HG03521 (cell line): ENCODE measurements at regions not wholly inside any gene's neighbourhood (a gene's known extent, or its start where the extent isn't known, plus 50 kb on each side); places are given as distances from the start of the nearest gene placed in this dataset.

Source experiments
- ATAC-seq: cut with Tn5 transposase; IDR thresholded peaks from one replicate; pipeline ENCODE4 v1.9.1; 2021; ENCODE audit warnings: mild to moderate bottlenecking, moderate library complexity; ENCODE audit not compliant: unreplicated experiment

DNA sequence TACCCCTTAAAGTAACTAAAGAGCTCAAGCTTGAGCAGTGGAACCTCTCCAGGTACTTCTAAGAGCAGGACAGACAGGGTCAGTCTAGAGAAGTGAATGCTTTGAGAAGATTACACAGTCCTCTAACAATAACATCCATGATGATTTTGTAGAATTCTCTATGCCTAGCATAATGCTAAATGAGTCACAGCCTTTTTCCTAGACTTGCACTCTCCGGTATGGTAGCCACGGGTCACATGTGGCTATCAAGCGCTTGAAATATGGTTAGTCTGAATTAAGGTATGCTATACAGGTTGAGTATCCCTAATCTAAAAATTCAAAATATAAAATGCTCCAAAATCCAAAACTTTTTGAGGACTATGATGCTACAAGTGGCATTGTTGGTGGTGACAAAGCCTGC is 166.6 kb upstream of the MKLN1 start:
- no peak for ATAC-seq

DNA sequence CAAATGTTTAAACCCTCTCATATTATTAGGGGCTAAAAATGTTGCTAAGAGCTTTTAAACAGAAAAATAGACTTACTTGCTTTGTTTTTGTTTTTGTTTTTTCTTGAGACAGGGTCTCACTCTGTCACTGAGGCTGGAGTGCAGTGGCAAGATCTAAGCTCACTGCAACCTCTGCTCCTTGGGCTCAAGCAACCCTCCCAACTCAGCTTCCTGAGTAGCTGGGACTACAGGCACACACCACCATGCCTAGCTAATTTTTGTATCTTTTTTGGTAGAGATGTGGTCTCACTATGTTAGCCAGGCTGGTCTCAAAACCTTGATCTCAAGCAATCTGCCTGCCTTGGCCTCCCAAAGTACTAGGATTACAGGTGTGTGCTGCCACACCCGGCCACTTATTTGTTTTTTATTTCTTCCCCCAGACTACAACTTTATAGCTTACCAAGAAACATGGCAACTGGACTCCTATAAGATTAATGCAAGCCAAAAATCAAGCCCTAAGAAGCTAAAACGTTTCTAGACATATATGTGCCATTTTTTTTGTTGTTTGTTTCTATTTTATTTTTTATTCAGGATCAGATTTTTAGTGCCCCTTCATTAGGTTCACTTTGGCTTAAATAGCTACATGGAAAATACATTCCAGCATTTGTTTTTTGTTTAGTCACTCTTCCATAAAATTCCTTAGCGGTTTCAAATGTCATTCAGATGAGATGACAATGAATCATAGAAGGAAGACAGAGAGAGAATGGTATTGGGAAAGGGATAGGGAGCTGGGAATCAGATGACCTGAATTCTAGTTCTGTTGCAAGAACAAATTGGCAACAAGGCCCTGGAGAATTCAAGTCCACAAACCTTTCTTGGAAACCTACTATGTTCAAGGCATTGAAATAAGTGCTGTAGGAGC is 163.4 kb upstream of the MKLN1 start:
- ATAC-seq: no peak

DNA sequence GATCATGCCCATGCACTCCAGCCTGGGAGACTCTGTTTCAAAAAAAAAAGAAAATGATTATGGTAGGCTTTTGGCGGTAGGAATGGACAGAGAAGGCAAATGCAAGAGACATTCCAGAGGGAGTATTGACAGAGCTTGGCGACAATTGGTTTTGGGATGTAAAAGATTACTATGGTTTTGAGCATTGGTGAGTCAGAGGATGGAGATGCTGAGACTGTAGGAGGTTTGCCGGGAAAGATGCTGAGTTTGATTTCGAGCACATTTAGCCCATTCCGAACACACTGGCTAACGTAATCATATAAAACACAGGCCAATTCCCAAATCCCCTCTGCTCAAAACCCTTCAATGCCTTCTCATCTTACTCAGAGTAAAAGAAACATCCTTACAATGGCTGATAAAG is 161.6 kb upstream of the MKLN1 start:
- no peak for ATAC-seq

DNA sequence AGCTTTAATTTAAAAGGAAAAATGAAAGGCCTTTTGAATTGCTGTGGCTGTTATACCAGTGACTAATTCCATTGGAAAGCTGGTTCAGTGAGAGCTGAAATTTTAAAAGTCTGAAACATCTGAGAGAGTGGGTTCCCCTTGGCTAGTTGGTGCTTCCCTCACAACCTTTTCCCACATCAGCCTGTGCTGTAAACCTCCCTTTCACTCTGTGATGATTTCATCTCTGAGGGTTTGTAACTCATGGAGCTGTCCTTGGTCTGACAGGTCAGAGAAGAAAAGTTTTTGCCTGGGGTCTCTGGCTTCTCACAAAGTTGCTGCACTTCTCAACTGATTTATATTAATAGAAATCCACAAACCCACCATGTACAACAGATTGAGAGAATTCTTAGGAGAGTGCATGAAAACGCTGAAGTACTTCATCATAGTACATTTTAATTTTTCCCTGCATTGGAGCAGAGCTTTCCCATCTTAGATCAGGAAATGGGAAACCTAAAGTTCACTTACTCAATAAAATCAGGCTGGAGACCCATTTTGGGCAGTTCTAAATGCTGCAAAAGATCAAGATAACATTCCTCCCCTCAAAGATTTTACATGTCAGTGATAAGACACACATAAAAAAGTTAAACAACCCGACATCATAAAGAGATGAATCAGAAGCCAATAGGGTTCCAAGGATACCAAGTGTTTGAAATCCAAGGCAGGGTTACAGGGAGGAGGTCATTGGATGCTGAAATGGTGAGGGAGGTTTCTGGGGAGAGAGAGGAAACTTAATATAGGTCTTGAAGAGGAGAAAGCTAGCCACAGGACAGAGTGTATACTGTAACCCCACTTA is 157.0 kb upstream of the MKLN1 start:
- ATAC-seq: no peak

DNA sequence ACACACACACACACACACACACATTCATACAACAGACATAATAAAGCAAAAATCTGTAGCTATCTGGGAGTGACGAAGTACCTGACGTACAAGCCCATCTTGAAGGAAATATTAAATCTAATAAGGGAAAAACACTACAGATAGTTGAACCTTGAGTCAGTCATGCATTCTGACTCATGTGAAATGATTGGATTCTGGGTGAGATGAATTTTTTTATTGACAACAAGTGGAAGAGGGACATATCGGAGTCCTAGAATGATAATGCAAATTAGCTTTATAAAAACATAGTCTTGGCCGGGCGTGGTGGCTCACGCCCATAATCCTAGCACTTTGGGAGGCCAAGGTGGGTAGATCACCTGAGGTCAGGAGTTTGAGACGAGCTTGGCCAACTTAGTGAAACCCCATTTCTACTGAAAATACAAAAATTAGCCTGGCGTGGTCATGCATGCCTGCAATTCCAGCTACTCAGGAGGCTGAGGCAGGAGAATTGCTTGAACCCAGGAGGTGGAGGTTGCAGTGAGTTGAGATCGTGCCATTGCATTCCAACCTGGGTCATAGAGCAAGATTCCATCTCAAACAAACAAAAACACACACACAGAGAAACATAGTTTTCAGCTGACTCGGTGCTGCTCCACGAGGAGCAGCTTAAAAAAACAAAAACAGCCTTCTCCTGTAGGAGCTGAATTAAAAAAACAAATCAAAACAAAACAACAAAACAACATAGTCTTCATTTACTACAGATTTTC is 154.4 kb upstream of the MKLN1 start:
- no peak for ATAC-seq

DNA sequence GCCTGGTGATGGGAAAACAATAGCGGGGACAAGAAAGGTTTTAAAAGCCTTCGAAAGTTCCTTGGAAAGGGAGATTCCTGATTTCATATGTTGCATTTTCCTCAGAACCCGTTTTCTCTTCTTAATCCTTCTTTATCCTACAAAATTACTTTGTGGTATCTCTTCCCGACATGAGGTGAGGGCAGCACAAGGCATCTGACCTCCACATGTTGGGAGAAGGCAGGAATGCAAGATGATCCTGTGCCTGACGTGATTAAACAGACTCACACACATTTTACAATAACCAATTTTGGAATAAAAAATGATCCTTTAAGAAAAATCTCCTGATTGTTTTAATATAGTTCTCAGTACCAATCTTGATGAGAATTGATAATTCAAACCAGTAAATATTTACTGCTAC is 153.3 kb upstream of the MKLN1 start:
- ATAC-seq: no peak

DNA sequence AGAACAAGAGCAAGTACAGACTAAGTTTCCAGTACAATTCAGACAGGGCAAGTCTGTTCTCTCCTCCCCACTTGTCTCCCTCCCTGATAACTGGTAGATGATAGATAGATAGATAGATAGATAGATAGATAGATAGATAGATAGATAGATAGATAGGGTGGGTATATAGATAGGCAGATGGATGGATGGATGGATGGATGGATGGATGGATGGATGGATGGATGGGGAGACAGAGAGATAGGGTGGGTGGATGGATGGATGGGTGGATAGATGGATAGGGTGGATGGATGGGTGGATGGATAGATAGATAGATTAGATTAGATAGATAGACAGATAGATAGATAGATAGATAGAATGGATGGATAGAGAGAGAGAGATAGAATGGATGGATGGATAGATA is 152.8 kb upstream of the MKLN1 start:
- ATAC-seq: no peak

DNA sequence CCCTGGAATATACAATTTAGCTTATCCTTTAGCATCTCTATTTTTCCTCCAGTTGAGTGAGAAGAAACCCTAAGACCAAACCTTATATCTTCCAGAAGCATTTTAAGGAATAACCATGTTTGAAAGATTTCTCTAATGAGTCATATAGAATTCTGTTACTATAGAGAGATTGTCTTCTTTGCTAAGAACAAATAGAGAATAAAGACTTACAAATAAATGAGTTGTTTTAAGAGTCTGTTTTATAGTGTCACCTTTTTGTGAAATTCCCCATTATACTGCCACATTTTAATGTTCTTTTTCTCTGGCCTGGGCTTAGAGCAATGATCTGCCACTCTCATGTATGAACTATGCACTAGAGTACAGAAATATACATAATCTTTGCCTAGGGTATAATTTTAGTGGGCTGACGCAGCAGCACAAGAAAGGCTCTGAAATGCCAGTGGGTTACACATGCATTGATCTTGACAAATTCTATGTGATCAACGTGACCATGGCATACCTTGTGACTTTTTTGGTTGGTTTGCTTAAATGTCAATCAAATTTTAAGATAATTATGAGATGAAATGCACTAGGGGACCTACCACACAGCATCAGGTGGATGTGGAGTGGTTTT is 145.1 kb upstream of the MKLN1 start:
- no peak for ATAC-seq

DNA sequence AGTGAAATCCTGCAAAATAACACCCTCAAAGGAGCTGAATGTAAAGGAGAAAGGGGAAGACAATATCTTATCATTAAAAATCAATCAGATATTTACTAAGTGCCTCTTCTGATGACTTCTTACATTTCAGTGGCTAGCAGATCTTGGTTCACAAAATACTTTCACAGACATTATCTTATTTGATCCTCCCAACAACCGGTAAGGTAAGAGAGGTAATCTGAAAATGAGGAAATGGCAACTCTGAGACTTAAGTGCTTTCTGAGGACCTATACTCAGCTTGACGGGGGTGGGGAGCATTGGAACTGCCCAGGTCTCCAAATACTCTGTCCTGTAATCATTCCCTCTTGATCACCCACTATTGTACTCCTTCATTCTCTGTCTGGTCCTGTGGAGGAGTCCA is 144.6 kb upstream of the MKLN1 start:
- ATAC-seq: no peak

DNA sequence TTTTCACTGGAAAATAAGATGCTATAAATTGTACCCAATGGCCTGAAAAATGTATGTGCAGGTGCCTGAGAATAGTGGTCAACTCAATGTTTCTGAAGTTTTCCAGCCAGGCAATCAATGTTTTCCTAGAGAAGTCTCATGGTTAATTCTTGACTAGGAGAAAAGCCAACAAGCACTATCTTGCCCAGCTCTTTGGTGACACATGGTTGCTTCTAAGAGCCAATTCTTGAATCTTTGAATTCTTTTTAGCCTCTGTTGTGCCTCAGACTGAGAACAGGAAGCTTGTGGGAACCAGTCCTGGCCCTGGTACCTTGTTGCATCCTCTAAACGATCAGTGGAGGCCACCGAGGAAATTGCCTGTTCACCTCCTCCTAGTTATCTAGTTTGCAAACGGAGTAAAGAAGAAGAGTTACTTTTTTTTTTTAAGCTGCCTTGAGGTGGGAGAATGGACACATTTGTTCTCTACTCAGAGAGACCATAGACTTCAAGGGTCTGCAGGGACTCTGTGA is 144.0 kb upstream of the MKLN1 start:
- no peak for ATAC-seq

DNA sequence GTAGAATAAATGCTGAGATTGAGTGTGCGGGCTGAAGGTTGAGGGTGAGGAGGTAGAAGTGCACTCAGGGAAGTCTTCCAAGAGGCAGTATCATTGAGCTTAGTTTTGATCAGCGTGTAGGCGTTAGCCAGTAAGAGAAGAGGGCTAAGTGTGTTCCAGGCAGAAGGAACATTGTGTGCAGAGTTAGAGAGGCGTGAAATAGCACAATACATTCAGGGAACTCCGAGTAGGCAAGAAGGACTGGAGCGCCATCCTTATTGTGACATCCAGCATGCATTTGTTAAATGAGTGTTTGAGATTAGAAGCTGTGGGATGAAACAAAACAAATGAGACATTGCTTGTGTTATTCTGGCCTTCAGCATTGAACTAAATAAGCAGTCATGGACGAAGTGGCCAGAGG is 140.9 kb upstream of the MKLN1 start:
- no peak for ATAC-seq

DNA sequence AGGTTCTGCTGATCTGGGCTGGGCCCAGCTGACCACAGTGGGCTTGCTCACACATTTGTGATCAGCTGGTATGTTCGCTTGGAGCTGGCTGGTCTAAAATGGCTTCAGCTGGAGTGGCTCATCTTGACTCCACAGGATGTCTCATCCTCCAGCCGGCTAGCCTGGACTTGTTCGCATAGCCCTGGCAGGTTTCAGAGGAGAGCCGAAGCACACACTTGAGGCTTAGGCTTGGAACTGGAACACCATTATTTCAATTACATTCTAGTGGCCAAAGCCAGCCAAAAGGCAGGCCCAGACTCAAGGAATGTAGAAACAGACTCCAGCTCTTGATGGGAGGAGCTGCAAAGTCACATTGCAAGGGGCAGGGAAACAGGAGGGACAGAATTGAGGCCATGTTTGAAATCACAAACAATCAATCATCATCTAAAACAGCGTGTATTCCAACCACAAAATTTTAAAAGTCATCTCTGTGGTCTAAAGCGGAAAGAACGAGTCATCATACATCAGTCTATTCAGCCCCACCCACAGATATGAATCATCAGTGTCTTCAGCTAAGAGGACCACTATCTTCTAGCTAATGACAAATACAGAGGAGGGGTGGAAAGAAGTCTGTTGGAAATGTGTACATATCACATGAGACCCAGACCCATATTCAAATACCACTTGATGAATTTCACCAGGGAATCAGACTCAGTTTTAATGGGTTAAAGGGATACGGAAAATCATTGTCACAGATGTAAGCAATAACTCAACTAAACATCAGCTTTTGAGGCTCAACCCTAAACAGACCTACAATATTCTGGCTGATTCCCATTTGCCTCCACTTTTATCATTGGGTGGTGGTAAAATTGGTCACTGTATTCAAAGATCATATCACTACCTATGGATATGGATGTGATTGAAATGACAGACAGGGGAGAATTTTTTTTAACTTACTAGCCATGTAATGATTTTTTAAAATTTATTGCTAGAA is 139.0 kb upstream of the MKLN1 start:
- no peak for ATAC-seq

DNA sequence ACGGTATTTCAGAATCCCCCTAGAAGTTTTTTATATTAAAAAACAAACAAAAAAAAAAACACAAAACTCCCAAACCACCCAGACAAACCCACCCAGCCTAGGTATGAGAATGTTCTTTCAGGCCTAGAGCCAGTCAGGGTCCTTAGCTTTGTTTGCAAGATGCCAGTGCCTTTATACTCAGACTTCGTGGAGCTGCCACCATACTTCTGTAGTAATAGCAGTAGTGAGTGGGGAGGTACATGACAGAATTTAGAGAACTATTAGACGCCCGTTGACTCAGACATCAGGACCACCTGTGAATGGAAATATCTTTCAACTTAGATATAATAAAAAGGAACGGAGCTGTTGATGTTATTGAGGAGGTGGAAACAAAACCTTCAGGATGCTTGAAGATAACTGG is 138.2 kb upstream of the MKLN1 start:
- no peak for ATAC-seq

DNA sequence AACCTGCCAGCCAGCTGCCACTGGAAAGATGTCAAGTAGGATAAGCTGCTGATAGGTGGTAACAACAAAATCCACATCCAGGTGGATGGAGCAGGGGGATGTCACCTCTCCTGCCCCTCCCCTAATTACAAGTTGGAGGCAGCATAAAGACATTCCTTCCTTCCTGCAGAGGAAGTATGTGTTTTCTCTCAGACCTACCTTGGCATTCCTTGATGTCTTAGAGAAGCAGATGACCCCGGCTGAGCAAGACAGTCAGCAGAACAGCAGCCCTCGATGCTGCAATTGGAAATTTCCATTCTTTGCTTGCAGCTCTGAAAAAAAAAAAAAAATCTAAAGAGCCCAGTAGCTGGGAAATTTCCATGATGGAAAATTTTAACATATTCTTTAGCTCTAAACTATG is 137.5 kb upstream of the MKLN1 start:
- no peak for ATAC-seq

DNA sequence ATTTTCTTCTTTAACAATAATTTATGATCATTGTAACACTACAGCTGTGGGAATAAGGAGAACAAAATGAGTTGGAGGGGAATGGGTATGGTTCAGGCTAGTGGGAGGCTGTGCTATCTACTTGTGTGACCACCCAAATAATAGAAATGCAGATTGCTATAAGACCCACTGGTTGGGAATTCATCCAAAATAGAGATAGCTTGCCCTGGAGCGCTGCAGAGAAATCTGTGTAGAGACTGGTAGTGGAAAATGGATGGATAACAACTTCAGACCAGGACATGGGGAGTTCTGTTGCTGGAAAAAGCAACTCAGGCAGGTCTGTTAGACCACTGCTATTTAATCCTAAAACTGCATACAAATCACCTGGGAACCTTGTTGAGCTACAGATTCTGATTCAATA is 137.1 kb upstream of the MKLN1 start:
- no peak for ATAC-seq

DNA sequence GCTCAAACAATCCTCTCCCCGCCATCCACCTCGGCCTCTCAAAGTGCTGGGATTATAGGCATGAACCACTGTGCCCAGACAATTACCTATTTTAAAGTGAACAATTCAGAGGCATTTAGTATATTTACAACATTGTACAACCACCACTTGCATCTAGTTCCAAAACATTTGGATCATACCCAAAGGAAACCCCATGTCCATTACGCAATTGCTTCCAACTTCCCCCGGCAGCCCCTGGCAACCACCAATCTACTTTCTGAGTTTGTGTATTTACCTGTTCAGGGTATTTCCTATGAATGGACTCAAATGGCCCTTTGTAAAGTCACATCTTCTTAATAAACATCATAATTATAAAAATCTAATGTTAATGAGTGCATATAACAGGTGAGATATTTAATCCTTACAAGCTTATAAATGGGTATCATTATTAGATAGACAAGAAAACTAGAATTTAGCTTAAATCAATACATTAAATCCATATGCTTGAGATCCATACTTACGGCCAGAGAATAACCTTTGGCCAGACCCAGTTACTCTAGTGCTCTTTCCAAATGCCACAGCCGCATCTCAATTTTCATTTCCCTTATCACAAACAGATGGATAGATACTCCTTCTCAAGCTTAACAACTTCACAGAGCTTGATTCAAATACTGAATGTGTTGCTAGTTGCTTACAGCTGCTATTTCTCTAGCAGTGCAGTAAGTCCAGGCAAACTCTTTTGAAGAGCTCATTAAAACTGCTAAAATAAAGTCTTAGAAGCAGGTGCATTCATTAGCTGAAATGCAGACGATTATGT is 133.4 kb upstream of the MKLN1 start:
- no peak for ATAC-seq

DNA sequence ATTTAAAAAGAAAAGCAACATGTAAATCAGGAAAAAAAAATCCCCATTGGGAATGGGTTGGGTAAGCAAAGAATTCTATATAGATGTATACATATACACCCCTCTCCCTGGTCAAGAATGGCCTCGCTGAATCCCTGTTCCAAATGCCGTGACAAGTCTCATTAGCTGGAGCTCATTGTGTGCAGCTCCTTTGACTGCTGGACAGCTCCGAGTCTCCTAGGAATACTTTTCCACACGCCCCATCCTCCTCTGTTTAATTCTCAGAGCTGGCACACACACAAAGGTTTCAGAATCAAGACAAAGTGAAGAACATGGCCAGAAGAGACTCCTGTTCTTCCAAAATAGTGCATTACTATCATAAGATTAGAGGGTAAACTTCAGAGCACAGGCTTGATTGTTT is 130.9 kb upstream of the MKLN1 start:
- no peak for ATAC-seq

DNA sequence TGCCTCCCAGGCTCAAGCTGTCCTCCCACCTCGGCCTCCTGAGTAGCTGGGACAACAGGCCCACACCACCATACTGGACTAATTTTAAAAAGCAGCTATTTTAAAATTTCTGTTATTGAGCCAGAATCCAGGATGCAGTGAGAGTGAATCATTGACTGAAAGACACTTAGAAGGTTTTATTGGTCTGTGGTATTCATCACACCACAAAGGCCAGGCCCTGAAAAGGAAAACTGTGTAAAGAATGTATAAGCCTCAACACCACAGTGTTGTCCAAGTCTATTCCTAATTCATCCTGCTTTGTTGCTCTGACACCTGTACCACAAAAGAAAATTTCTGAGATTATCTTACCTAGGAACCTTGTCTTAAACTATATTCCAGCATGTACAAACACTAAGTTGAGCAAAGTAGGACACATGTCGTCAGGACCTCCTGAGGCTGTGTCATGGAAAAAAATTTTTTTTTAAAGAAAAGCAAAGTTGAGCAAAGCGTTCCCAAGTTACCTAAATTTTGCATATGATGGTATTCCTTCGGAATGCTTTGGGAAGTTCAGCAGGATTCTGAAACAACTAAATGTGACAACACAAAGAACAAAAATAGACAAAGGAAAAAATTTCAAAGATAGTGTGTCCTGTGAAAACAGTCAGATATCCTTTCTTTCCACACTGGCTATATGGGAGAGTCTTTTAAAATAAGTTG is 129.6 kb upstream of the MKLN1 start:
- ATAC-seq: no peak
